Osteoblast (primary cell): ENCODE measurements at regions not wholly inside any gene's neighbourhood (a gene's known extent, or its start where the extent isn't known, plus 50 kb on each side); places are given as distances from the start of the nearest gene placed in this dataset.

Experiments
- DNase-seq: peaks from one replicate; pipeline ENCODE4 v3.0.0; 2011; ENCODE audit warnings: low spot score, mixed read lengths; ENCODE audit not compliant: insufficient read length; ENCODE audit errors: missing footprints
- H2AFZ ChIP-seq: 2 replicates; pipeline ENCODE4 v1.6.0; 2011; ENCODE audit warnings: mild to moderate bottlenecking, low read length
- H3K27ac ChIP-seq: 2 replicates; pipeline ENCODE4 v1.5.1; 2011; ENCODE audit warnings: mild to moderate bottlenecking, low read depth, low read length, moderate library complexity
- H3K27me3 ChIP-seq: 2 replicates; pipeline ENCODE4 v1.6.0; 2012; ENCODE audit warnings: mild to moderate bottlenecking, control low read depth, inconsistent platforms, low read length, moderate library complexity; ENCODE audit not compliant: insufficient read depth
- H3K36me3 ChIP-seq: 2 replicates; pipeline ENCODE4 v1.5.1; 2011; ENCODE audit warnings: mild to moderate bottlenecking, low read length, control low read depth, moderate library complexity; ENCODE audit not compliant: insufficient read depth
- H3K4me1 ChIP-seq: 2 replicates; pipeline ENCODE4 v1.5.1; 2011; ENCODE audit warnings: mild to moderate bottlenecking, low read length, control low read depth, moderate library complexity; ENCODE audit not compliant: insufficient read depth
- H3K4me2 ChIP-seq: 2 replicates; pipeline ENCODE4 v1.6.0; 2011; ENCODE audit warnings: mild to moderate bottlenecking, low read length; ENCODE audit not compliant: insufficient read depth
- H3K4me3 ChIP-seq: fragments of 200-600 bp; sonication (generic); 3 replicates; pipeline ENCODE4 v1.5.1; 2012; ENCODE audit warnings: mild to moderate bottlenecking, low read length, inconsistent platforms; ENCODE audit not compliant: insufficient read depth
- H3K79me2 ChIP-seq: 2 replicates; pipeline ENCODE4 v1.6.0; 2012; ENCODE audit warnings: mild to moderate bottlenecking, low read length, control low read depth, inconsistent platforms; ENCODE audit not compliant: insufficient read depth
- H3K9me3 ChIP-seq: 2 replicates; pipeline ENCODE4 v1.5.1; 2011; ENCODE audit warnings: low read depth, low read length, control low read depth
- H4K20me1 ChIP-seq: 2 replicates; pipeline ENCODE4 v1.6.0; 2012; ENCODE audit warnings: mild to moderate bottlenecking, low read length, control low read depth; ENCODE audit not compliant: insufficient read depth
- TF ChIP-seq, protein P1 (sequence below): IDR thresholded peaks from 2 replicates; pipeline ENCODE4 v1.5.1; 2011; ENCODE audit warnings: mild to moderate bottlenecking, low read depth, low read length, moderate library complexity; ENCODE audit errors: extremely low read depth

DNA sequence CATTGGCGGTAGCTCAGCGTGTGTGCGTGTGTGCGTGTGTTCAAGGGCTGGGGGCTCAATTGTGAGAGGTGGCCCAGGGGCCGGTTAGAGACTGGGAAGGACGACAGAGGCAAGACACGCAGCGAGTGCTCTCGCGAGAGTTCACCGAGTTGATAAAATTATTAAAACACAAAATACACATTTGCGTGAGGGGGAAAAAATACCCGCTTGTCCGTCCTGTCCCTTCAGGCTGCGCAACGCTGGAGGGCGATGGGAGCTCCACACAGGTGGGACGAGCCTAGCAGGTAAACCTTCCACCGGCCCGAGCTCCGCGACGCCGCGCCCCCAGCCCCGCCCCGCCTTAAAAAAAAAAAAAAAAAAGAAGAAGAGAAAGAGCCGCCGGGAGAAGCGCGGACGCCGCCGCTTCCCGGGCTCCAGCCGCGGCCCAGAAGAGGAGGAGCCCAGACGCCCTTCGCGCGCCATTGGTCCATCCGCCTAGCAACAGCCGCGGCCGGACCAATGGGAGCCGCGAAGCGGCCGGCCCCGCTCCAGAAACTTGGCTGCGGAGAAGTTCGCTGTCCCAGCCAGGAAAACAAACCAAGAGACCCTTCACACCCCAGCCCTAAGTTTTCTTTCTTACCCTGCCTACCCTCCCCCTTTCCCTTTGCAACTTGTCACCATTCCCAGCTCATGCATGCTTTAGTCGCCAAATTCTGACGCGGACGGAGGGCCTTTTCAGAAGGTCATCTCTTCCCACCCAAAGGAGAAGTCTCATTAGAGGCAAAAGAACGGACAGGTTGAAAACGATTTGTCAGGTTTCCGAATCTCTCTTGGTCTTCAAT is 169.9 kb upstream of the MAF start:
- peak overlapping the region; percentile 32 for H3K27ac ChIP-seq
- peak overlapping the region; percentile 98 for H2AFZ ChIP-seq
- no peaks in the 10 kb centered on the region for H4K20me1 ChIP-seq
- TF ChIP-seq, protein P1, sequence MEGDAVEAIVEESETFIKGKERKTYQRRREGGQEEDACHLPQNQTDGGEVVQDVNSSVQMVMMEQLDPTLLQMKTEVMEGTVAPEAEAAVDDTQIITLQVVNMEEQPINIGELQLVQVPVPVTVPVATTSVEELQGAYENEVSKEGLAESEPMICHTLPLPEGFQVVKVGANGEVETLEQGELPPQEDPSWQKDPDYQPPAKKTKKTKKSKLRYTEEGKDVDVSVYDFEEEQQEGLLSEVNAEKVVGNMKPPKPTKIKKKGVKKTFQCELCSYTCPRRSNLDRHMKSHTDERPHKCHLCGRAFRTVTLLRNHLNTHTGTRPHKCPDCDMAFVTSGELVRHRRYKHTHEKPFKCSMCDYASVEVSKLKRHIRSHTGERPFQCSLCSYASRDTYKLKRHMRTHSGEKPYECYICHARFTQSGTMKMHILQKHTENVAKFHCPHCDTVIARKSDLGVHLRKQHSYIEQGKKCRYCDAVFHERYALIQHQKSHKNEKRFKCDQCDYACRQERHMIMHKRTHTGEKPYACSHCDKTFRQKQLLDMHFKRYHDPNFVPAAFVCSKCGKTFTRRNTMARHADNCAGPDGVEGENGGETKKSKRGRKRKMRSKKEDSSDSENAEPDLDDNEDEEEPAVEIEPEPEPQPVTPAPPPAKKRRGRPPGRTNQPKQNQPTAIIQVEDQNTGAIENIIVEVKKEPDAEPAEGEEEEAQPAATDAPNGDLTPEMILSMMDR = no peak
- peaks cover 15% of the 10 kb centered on the region for H3K4me1 ChIP-seq
- H3K27me3 ChIP-seq = peaks cover 3% of the 10 kb centered on the region
- peak overlapping the region; percentile 77 for H3K4me3 ChIP-seq
- no peaks in the 10 kb centered on the region for H3K79me2 ChIP-seq
- peak overlapping the region; percentile 94 for H3K4me2 ChIP-seq
- H3K9me3 ChIP-seq = no peaks in the 10 kb centered on the region
- no peaks in the 10 kb centered on the region for H3K36me3 ChIP-seq
- peak; percentile 98 for DNase-seq

DNA sequence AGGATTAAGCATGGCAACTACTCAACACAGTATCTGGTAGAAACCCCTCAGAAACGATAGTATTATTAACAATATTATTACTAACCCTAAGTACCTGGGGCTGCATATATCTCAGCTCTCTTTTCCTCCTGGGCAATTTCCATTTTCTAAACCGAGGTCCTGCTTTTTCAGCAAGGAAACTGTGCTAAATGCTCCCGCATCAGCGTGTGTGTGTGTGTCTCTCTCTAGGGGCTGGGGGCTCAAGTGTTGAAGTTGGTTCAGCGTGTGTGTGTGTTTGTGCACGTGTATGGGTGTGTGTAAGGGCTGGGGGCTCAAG is 169.3 kb upstream of the MAF start:
- Histone ChIP-seq H3K4me1 (peaks cover 15% of the 10 kb centered on the region), H3K27ac (no peak overlapping the region), H3K79me2 (no peaks in the 10 kb centered on the region), H3K27me3 (peaks cover 3% of the 10 kb centered on the region), H2AFZ (peak overlapping the region; percentile 83), H3K4me2 (peak overlapping the region; percentile 94), H4K20me1 (no peaks in the 10 kb centered on the region), H3K36me3 (no peaks in the 10 kb centered on the region), H3K4me3 (peak overlapping the region; percentile 77), H3K9me3 (no peaks in the 10 kb centered on the region)
- TF ChIP-seq, protein P1 = no peak
- no peak for DNase-seq

DNA sequence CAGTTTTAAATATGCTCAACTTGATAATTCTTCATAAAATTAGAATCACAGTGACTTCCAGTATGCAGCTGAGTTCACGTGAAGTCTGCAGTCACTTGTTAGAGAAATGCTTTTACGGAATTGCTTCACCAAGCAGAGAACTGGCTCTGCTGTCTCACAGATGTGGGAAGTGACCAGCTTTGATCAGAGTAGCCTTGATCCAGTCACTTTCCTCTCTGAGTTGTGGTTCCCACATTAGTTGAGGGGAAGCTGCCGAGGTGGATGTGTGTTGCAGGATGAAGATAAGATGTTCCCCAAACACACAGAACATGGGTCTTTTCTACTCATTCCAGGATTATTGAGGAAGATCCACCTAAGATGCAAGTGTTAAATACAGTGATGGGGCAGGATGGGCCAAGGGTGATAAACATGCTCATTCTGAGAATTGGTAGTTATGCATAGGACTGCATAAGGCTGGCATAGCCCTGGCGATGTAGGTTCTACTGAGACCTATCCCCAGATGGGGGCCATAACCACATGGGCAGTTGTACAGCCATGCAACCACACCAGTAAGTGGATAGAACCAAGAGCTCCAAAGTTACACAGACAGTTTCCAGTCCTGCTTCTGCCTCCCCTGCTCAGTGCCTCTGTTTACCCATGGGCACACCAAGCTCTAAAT is 168.9 kb upstream of the MAF start:
- H3K4me2 ChIP-seq = no peak overlapping the region
- peak; percentile 37 for DNase-seq
- H3K27ac ChIP-seq = no peak overlapping the region
- H3K79me2 ChIP-seq = no peaks in the 10 kb centered on the region
- H2AFZ ChIP-seq = no peak overlapping the region
- H3K36me3 ChIP-seq = no peaks in the 10 kb centered on the region
- H4K20me1 ChIP-seq = no peaks in the 10 kb centered on the region
- peaks cover 3% of the 10 kb centered on the region for H3K27me3 ChIP-seq
- H3K4me3 ChIP-seq = no peak overlapping the region
- H3K9me3 ChIP-seq = no peaks in the 10 kb centered on the region
- TF ChIP-seq, protein P1 = no peak
- H3K4me1 ChIP-seq = peaks cover 15% of the 10 kb centered on the region

DNA sequence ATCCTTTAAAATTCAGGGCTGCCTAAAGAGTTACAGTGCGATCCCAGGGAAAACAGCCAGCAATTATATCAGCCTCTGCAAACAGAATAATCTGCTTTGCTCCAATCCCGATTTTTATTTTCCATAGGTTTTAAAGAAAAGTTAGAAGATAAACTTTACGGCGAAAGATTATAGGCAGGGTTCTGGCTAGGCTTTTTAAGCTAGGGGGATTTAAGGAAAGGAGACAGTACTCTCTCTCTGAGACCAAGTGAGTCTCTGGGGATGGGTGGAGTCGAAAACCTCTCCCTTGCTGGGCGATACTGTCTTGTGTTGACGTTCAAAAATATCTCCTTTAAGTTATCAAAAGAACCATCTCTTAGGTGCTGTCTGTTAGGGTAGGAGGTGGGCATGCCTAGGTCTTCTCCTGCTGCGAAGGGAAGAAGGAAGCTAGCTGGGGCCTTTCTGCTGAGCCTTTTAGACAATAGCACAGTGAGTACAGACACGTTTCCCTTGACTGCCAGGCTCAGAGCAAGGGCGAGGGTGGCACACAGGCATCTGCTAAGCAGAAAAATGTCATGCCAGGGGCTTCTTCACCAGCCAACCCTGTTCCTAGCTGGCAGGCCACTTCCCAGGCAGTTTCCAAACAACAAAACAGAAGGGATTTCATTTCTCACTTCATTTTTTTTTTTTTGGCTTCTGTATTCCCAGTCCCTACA is 167.9 kb upstream of the MAF start:
- H3K79me2 ChIP-seq = no peaks in the 10 kb centered on the region
- peak overlapping the region; percentile 21 for H3K27ac ChIP-seq
- H3K9me3 ChIP-seq = no peaks in the 10 kb centered on the region
- H2AFZ ChIP-seq = peak overlapping the region; percentile 93
- peak overlapping the region; percentile 71 for H3K4me3 ChIP-seq
- no peaks in the 10 kb centered on the region for H3K36me3 ChIP-seq
- peaks cover 15% of the 10 kb centered on the region for H3K4me1 ChIP-seq
- H3K4me2 ChIP-seq = peak overlapping the region; percentile 93
- TF ChIP-seq, protein P1 = no peak
- peak; percentile 52 for DNase-seq
- H4K20me1 ChIP-seq = no peaks in the 10 kb centered on the region
- H3K27me3 ChIP-seq = no peaks in the 10 kb centered on the region
